Activated CD8-positive, alpha-beta T cell treated with anti-CD3 and anti-CD28 coated beads for 36 hours (primary cell): ENCODE measurements at regions not wholly inside any gene's neighbourhood (a gene's known extent, or its start where the extent isn't known, plus 50 kb on each side); places are given as distances from the start of the nearest gene placed in this dataset.

Source experiments
- ATAC-seq: fragments of 200-7000 bp; cut with Tn5 transposase; one replicate; pipeline ENCODE4 v1.10.0; 2021; ENCODE audit warnings: mild to moderate bottlenecking, moderate library complexity
- CTCF ChIA-PET: fragments of 350-600 bp; sonication (Branson Sonifier 250); formaldehyde crosslinking; loops from one replicate; lab custom pipeline; 2021; ENCODE audit warnings: antibody characterized with exemption; lab: Charles Lee
- POLR2A ChIA-PET: fragments of 350-600 bp; sonication (Branson Sonifier 250); formaldehyde crosslinking; loops from one replicate; lab custom pipeline; 2021; ENCODE audit warnings: antibody characterized with exemption; lab: Charles Lee
- DNase-seq: peaks from one replicate; pipeline ENCODE4 v3.0.0-alpha.2; 2020
- H3K27ac Mint-ChIP-seq: one replicate; pipeline ENCODE4 v1.8.0; 2021; ENCODE audit warnings: mild to moderate bottlenecking, mixed read lengths
- H3K27me3 Mint-ChIP-seq: one replicate; pipeline ENCODE4 v1.8.0; 2021; ENCODE audit warnings: mixed read lengths
- H3K36me3 Mint-ChIP-seq: one replicate; pipeline ENCODE4 v1.8.0; 2021; ENCODE audit warnings: low read depth, mixed read lengths
- H3K4me1 Mint-ChIP-seq: one replicate; pipeline ENCODE4 v1.8.0; 2021; ENCODE audit warnings: low read depth, mixed read lengths
- H3K4me3 Mint-ChIP-seq: one replicate; pipeline ENCODE4 v1.8.0; 2021; ENCODE audit warnings: mild to moderate bottlenecking, moderate library complexity, mixed read lengths
- H3K9me3 Mint-ChIP-seq: one replicate; pipeline ENCODE4 v1.8.0; 2021; ENCODE audit warnings: mixed read lengths
- CTCF ChIP-seq: fragments of 200-600 bp; IDR thresholded peaks from one replicate; pipeline ENCODE4 v1.8.0; 2022; ENCODE audit warnings: antibody characterized with exemption, mild to moderate bottlenecking
- intact Hi-C: fragments of 100-400 bp; cut with micrococcal nuclease; formaldehyde crosslinking; loops from one replicate; pipeline ENCODE4 v1.10.0; 2022

GRCh38 chr4:151961456-151961855 lies 200.6 kb upstream of the GATB start:
- no peak overlapping the region for H3K4me3 Mint-ChIP-seq
- H3K27ac Mint-ChIP-seq, result no peak overlapping the region
- H3K9me3 Mint-ChIP-seq, result no peaks in the 10 kb centered on the region
- DNase-seq, result no peak
- intact Hi-C loops, result no loop called here
- peaks cover 4% of the 10 kb centered on the region for H3K4me1 Mint-ChIP-seq
- ChIA-PET POLR2A (no interaction called here), CTCF (no interaction called here)
- H3K36me3 Mint-ChIP-seq, result no peaks in the 10 kb centered on the region
- no peaks in the 10 kb centered on the region for H3K27me3 Mint-ChIP-seq
- no peak for ATAC-seq
- no peak for TF ChIP-seq CTCF

GRCh38 chr4:151960449-151961230 lies 199.8 kb upstream of the GATB start:
- H3K9me3 Mint-ChIP-seq, result no peaks in the 10 kb centered on the region
- H3K27ac Mint-ChIP-seq, result no peak overlapping the region
- H3K27me3 Mint-ChIP-seq, result no peaks in the 10 kb centered on the region
- POLR2A ChIA-PET, result no interaction called here
- ATAC-seq (no peak), DNase-seq (no peak)
- intact Hi-C loops, result no loop called here
- no peak for TF ChIP-seq CTCF
- CTCF ChIA-PET, result no interaction called here
- peaks cover 4% of the 10 kb centered on the region for H3K4me1 Mint-ChIP-seq
- H3K36me3 Mint-ChIP-seq, result no peaks in the 10 kb centered on the region
- no peak overlapping the region for H3K4me3 Mint-ChIP-seq

GRCh38 chr4:151957153-151957552 lies 196.3 kb upstream of the GATB start:
- no peak overlapping the region for H3K4me3 Mint-ChIP-seq
- ATAC-seq (no peak), DNase-seq (no peak)
- no peaks in the 10 kb centered on the region for H3K36me3 Mint-ChIP-seq
- intact Hi-C loops, result no loop called here
- H3K4me1 Mint-ChIP-seq, result peaks cover 4% of the 10 kb centered on the region
- H3K27ac Mint-ChIP-seq, result no peak overlapping the region
- H3K27me3 Mint-ChIP-seq, result no peaks in the 10 kb centered on the region
- POLR2A ChIA-PET, result no interaction called here
- CTCF ChIA-PET, result interaction anchor here (1.0 kb wide), 2 partner anchors 15 to 88 kb away, joined by 3 read pairs; no protein-coding TSS in a partner anchor
- no peak for TF ChIP-seq CTCF
- no peaks in the 10 kb centered on the region for H3K9me3 Mint-ChIP-seq

- no peak for DNase-seq
- Mint-ChIP-seq H3K36me3 (no peaks in the 10 kb centered on the region), H3K4me3 (no peak overlapping the region), H3K27me3 (no peaks in the 10 kb centered on the region), H3K4me1 (no peaks in the 10 kb centered on the region), H3K27ac (no peak overlapping the region), H3K9me3 (no peaks in the 10 kb centered on the region)
- CTCF ChIA-PET, result interaction anchor here (1.0 kb wide), 1 partner anchor 13 kb away, joined by 3 read pairs; no protein-coding TSS in a partner anchor
- intact Hi-C loops, result no loop called here
- TF ChIP-seq CTCF, result no peak
- POLR2A ChIA-PET, result no interaction called here
- no peak for ATAC-seq
Measured at GRCh38 chr4:151955721-151956380, 195.0 kb upstream of the GATB start.

GRCh38 chr4:151953795-151954372 lies 193.1 kb upstream of the GATB start:
- H3K9me3 Mint-ChIP-seq, result no peaks in the 10 kb centered on the region
- no peak overlapping the region for H3K4me3 Mint-ChIP-seq
- H3K27ac Mint-ChIP-seq, result no peak overlapping the region
- ChIA-PET POLR2A (no interaction called here), CTCF (no interaction called here)
- intact Hi-C loops, result no loop called here
- ATAC-seq, result no peak
- no peaks in the 10 kb centered on the region for H3K4me1 Mint-ChIP-seq
- no peaks in the 10 kb centered on the region for H3K27me3 Mint-ChIP-seq
- no peak for TF ChIP-seq CTCF
- H3K36me3 Mint-ChIP-seq, result no peaks in the 10 kb centered on the region
- no peak for DNase-seq
